Stomach (tissue), 8 donors: ENCODE measurements at regions not wholly inside any gene's neighbourhood (a gene's known extent, or its start where the extent isn't known, plus 50 kb on each side); places are given as distances from the start of the nearest gene placed in this dataset.
"Not testable (repeated sequence)": the region's sequence is repeated elsewhere in the genome, so short reads cannot be mapped to it uniquely, and the experiment has no call there.

ENCODE experiments used
- DNase-seq, 2 donors: peaks; one replicate each; pipeline versions ENCODE4 v3.0.0 to v3.0.0-alpha.2; 2013 to 2019
- H3K27ac ChIP-seq, 5 donors: fragments of 200-600 bp in 4 of 5; sonication (generic) in 4 of 5; one replicate each; pipeline ENCODE4 v1.5.1; 2013 to 2019; ENCODE audit warnings: mild to moderate bottlenecking in 1 of 5, moderate library complexity in 1 of 5
- H3K27me3 ChIP-seq, 3 donors: fragments of 200-600 bp; sonication (generic); one replicate each; pipeline ENCODE4 v1.5.1; 2017 to 2019; ENCODE audit warnings: mixed run types in 1 of 3
- H3K36me3 ChIP-seq, 4 donors: fragments of 200-600 bp; sonication (generic); 1 replicate in 3 of 4; 2 replicates in 1 of 4; pipeline ENCODE4 v1.5.1; 2016 to 2019
- H3K4me1 ChIP-seq, 4 donors: fragments of 200-600 bp; sonication (generic); one replicate each; pipeline ENCODE4 v1.5.1; 2016 to 2019
- H3K4me3 ChIP-seq, 4 donors: fragments of 200-600 bp; sonication (generic) in 3 of 4; one replicate each; pipeline ENCODE4 v1.5.1; 2016 to 2019; ENCODE audit warnings: mild to moderate bottlenecking in 1 of 4
- H3K9me3 ChIP-seq, 4 donors: fragments of 200-600 bp; sonication (generic); one replicate each; pipeline ENCODE4 v1.5.1; 2016 to 2019
- EP300 ChIP-seq: sonication (generic); formaldehyde crosslinking; IDR thresholded peaks from one replicate; pipeline ENCODE4 v1.6.1; 2017; ENCODE audit warnings: antibody characterized with exemption
- POLR2A ChIP-seq, 4 donors: fragments of 450-650 bp; IDR thresholded peaks; one replicate each; pipeline ENCODE4 v1.6.1; 2016; ENCODE audit warnings: antibody characterized with exemption in 4 of 4, control low read depth in 2 of 4, mild to moderate bottlenecking in 1 of 4, moderate library complexity in 1 of 4
- POLR2AphosphoS5 ChIP-seq, 3 donors: sonication (generic); formaldehyde crosslinking; IDR thresholded peaks; one replicate each; pipeline ENCODE4 v1.6.1; 2016; ENCODE audit warnings: antibody characterized with exemption in 3 of 3
- WGBS, 5 donors: extraction: QIAGEN DNeasy Blood & Tissue Kit in 3 of 5; methylation state at CpG; one replicate each; pipeline versions ENCODE4 v1.1.5 to v1.1.7; 2013 to 2018; 5-methylcytosine and 5-hydroxymethylcytosine counted together
- intact Hi-C: fragments of 100-400 bp; cut with DNase I; formaldehyde crosslinking; loops from one replicate; pipeline ENCODE4 v1.15.1; 2023; ENCODE audit warnings: low total_unique reads
- TF ChIP-seq, protein P1 (sequence below), 7 experiments: fragments of 450-650 bp in 4 of 7; fragments of 200-600 bp in 3 of 7; sonication (generic) in 3 of 7; IDR thresholded peaks; one replicate each; pipeline ENCODE4 v1.5.1; 2016 to 2019; ENCODE audit warnings: antibody characterized with exemption in 7 of 7, control low read depth in 2 of 7, mild to moderate bottlenecking in 1 of 7
- donor health status: healthy with polysubstance abuse.
- donor health status: Bipolar disorder and iron deficiency.
- donor health status: healthy.

DNA sequence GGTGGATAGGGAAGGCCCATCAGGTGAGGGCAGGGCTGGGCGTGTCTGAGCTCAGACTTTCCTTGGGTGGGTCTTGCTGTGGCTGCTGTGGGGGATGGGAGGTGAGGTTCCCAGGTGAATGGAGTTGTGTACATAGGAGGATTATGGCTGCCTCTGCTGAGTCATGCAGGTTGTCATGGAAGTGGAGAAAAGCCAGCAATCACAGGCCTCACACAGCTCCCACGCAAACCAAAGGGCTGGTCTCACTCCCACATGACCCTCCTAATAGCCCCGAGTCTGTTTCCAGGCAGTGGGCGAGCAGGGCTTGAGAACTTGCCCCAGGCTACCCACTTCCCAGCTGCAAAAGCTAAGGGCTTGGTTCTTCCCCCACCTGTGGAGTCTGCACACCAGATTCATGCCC, 149.5 kb downstream of the IPO8 start:
- Histone ChIP-seq H3K27ac (no peak overlapping the region), H3K9me3 (peaks cover 0 to 21% (median 0%) of the 10 kb centered on the region in 4 donors), H3K27me3 (no peaks in the 10 kb centered on the region), H3K4me1 (no peaks in the 10 kb centered on the region), H3K4me3 (no peak overlapping the region), H3K36me3 (no peaks in the 10 kb centered on the region)
- WGBS, 5 donors, result 85 to 100% (median 92%) methylated on average over 3 to 4 of the region's 4 CpGs
- TF ChIP-seq, protein P1, sequence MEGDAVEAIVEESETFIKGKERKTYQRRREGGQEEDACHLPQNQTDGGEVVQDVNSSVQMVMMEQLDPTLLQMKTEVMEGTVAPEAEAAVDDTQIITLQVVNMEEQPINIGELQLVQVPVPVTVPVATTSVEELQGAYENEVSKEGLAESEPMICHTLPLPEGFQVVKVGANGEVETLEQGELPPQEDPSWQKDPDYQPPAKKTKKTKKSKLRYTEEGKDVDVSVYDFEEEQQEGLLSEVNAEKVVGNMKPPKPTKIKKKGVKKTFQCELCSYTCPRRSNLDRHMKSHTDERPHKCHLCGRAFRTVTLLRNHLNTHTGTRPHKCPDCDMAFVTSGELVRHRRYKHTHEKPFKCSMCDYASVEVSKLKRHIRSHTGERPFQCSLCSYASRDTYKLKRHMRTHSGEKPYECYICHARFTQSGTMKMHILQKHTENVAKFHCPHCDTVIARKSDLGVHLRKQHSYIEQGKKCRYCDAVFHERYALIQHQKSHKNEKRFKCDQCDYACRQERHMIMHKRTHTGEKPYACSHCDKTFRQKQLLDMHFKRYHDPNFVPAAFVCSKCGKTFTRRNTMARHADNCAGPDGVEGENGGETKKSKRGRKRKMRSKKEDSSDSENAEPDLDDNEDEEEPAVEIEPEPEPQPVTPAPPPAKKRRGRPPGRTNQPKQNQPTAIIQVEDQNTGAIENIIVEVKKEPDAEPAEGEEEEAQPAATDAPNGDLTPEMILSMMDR (IDR thresholded peaks at IDR 0.05), result no peak
- no peak for TF ChIP-seq POLR2A (IDR thresholded peaks at IDR 0.05)
- no peak for TF ChIP-seq POLR2AphosphoS5 (IDR thresholded peaks at IDR 0.05)
- TF ChIP-seq EP300, result no peak
- intact Hi-C loops, result no loop called here
- peak in 1 of 2 donors; percentile 34 for DNase-seq

DNA sequence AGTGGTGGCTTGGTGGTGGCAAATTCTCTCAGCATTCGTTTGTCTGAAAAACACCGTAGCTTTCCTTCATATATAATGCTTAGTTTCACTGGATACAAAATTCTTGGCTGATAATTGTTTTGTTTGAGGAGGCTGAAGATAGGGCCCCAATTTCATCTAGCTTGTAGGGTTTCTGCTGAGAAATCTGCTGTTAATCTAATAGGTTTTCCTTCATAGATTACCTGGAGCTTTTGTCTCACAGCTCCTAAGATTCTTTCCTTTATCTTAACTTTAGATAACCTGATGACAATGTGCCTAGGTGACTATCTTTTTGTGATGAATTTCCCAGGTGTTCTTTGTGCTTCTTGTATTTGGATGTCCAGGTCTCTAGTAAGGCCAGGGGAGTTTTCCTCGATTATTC, 151.0 kb downstream of the IPO8 start:
- intact Hi-C loops, DNase-seq, H3K27ac ChIP-seq, H3K4me1 ChIP-seq, H3K27me3 ChIP-seq, H3K4me3 ChIP-seq, H3K36me3 ChIP-seq: not testable (repeated sequence)
- peaks cover 0 to 21% (median 0%) of the 10 kb centered on the region in 4 donors for H3K9me3 ChIP-seq
- WGBS, 5 donors, result 92 to 95% (median 95%) methylated on average over 3 of the region's 3 CpGs

DNA sequence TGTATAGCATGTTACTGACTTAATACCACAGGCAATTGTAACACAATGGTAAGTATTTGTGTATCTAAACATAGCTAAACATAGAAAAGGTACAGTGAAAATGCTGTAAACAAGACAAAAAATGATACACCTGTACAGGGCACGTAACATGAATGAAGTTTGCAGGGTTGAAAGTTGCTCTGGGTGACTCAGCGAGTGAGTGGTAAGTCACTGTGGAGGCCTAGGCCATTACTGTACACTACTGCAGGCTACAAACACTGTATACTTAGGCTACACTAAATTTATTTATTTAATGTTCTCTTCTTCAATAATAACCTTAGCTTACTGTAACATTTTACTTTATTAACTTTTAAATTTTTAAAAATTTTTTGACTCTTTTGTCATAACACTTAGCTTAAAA, 158.4 kb downstream of the IPO8 start:
- no peak overlapping the region for H3K4me3 ChIP-seq
- 88 to 94% (median 93%) methylated on average over 2 of the region's 2 CpGs for WGBS, 5 donors
- no peak for TF ChIP-seq EP300
- TF ChIP-seq, protein P1 (IDR thresholded peaks at IDR 0.05), result no peak
- TF ChIP-seq POLR2A (IDR thresholded peaks at IDR 0.05), result no peak
- no peak for TF ChIP-seq POLR2AphosphoS5 (IDR thresholded peaks at IDR 0.05)
- no peaks in the 10 kb centered on the region for H3K27me3 ChIP-seq
- no peaks in the 10 kb centered on the region for H3K36me3 ChIP-seq
- intact Hi-C loops, result no loop called here
- H3K9me3 ChIP-seq, result no peaks in the 10 kb centered on the region
- H3K27ac ChIP-seq, result no peak overlapping the region
- DNase-seq, result no peak
- peaks cover 0 to 6% (median 0%) of the 10 kb centered on the region in 4 donors for H3K4me1 ChIP-seq

DNA sequence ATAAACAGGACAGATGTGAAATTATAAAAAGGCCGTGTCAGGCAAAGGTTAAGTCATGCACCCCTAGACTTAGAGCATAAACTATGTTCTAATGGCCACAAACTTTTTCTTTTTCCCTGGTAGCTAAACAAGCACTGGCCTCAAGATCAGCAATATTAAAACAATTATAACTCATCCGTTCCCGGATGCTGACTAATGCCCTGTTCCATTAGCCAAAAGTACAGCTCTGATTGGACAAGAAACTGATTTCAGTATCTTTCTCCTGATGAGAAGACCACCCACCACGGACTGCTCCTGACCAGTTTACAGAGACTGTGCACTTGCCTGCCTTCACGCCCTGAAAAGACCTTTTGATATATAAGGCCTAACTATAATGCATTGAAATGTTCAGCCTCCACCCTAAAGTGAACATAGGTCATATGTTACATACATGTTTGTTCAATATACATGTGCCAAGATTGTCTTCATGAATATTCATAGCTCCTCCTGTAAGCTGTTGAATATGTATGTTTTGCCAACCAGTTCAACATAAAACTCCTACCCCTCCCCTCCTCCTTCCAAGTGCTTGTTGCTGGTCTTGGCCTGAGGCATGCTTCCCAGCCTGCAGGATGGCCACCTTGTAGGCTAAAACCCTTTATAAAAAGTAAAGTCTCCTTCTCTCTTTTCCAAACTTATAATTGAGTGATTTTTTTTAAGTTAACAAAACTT, 162.0 kb downstream of the IPO8 start:
- no peak for DNase-seq
- H3K27ac ChIP-seq, result peak overlapping the region in 1 of 5 donors; percentile 26
- WGBS, 5 donors, result 56 to 76% (median 63%) methylated on average over 5 of the region's 5 CpGs

More for the DNA sequence above, 162.0 kb downstream of the IPO8 start:
- Histone ChIP-seq H3K4me3 (no peak overlapping the region), H3K36me3 (no peaks in the 10 kb centered on the region), H3K4me1 (peaks cover 0 to 6% (median 0%) of the 10 kb centered on the region in 4 donors), H3K9me3 (no peaks in the 10 kb centered on the region), H3K27me3 (no peaks in the 10 kb centered on the region)
- intact Hi-C loops, result no loop called here
- TF ChIP-seq POLR2A (IDR thresholded peaks at IDR 0.05), result no peak
- TF ChIP-seq POLR2AphosphoS5 (IDR thresholded peaks at IDR 0.05), result no peak
- no peak for TF ChIP-seq EP300
- TF ChIP-seq, protein P1 (IDR thresholded peaks at IDR 0.05), result no peak
